G401.6 (cell line): ENCODE measurements at regions not wholly inside any gene's neighbourhood (a gene's known extent, or its start where the extent isn't known, plus 50 kb on each side); places are given as distances from the start of the nearest gene placed in this dataset.

ENCODE experiments used
- FAIRE-seq: peaks from 2 replicates; lab custom pipeline; 2012; peaks lifted over from hg19 to GRCh38; lab: Jason Lieb, UNC

DNA sequence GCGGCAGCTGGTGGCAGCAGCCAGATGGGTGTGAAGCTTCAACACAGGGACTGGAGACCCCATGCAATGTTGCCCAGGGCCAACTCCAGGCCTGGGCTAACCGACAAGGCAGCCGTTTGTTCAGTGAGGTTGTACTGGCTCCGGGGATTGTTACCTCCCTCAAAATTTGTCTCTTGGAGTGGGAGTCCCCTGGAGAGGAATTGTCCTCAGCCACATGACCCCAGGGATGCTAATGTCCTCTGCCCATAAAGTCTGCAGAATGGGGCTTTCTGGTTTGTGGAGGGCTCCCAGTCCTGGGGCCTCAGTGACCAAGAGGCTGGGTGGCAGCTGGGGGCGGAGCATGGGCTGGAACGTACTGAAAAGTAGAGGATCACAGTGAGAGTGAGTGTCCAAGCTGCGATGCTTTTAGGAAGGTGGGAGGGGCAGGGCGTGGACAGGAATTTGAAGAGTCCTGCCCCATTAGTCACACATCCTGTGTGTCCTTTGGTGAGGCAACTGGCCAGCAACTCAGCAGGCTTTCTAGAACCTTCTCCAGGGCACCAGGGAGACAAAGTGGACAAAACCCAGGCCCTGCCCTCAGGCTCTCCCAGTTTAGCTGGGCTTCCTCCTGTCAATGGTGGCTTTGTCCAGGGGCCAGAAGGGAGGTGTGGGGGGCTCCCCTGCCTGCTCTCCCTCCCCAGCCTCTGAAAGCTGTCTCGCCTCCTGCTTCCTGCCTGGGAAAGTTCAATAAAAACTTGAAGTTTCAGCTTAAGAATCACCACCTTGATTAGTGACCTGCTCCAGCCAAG, 114.0 kb downstream of the NSG2 start:
- FAIRE-seq, result no peak

DNA sequence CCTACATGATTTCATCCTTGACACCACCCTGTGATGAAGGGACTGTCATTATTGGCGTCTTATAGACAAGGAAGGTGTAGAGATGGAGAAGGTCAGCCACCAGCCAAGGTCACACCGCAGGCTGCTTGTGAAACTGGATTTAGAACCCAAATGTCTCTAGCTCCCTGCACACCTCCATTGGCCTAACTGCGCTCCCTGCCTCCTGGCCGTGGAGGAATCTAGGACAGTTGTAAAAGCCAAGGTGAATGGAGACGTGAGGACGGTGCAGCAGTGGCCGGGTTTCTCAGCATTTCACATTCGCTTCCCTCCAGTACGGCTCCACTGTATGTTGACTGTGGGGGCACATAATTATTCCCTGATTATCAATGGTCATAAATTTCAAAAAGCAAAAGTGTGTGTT, 119.9 kb downstream of the NSG2 start:
- FAIRE-seq, result no peak

DNA sequence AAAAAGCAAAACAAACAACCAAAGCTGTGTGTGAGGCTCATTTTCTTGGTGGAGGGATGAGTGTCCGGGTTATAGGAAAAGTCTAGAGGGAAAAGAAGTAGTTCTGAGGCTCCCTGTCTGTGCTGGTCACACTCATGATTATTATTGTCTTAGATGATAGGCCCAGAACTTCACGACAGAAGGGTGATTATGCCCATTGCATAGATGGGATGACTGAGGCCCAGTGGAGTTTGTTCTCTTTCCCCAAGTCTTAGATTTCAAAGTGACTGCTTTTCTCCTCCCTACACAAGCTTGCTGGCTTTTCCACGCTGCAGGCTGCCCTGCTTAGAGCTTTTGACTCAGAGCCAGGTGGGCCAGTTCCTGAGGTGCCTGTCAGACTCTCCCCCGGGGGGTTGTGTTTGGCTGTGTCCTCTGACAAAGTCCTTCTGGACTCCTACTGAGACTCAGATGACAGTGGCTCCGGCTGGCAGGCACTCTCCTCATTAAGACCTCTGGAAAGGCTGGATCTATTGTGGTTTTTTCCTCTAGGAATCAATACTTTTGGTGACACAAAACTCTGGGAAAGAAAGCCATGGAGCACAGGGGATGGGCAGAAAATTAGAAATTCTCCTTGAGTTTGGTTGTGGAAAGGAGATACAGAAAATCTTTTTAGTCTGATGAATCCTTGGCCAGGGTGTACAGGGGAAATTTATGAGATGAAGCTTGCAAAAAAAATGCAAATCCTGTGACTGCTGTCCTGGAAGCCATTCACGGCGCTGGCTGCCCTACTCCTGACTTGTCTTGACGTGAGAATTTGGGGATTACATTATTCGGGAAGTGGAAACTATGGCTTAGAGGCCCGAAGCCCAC, 120.9 kb downstream of the NSG2 start:
- FAIRE-seq, result no peak

DNA sequence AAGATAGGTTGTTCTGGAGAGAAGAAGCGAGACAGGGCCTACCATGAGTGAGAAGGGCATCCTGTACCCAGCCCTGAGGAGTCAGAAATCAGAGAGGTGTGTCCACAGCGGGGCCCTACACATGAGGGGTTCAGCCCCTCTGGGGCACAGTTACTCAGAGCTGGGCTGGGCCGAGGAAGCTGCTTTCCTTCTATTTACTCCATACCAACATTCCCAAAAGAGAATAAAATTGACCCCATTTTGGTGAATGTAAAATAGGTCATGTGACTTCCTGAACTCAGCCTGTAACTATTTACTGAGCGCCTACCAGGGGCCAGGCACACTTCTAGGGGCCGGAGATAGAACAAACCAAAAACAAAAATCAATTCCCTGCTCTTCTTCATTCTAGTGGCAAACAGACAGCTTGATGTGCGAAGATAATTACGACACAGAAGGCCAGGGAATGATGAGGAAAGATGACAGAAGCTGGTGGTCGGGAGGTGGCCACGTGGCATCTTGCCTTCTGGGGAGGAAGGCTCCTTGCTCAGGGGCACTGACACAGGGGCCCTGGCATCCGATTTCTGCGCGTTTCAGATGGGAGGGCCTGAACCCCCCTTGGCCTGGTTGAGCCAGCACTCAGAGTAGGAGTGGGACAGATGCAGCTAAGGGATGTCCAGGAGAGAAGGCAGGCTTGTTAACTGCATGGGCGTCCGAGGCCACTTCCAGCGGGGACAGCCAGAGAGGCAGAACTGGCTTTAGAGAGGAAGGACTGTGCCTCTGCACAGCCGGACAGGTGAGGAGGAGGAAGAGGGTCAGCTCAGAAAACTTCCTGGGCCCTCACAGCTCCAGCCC, 121.8 kb downstream of the NSG2 start:
- FAIRE-seq, result no peak

DNA sequence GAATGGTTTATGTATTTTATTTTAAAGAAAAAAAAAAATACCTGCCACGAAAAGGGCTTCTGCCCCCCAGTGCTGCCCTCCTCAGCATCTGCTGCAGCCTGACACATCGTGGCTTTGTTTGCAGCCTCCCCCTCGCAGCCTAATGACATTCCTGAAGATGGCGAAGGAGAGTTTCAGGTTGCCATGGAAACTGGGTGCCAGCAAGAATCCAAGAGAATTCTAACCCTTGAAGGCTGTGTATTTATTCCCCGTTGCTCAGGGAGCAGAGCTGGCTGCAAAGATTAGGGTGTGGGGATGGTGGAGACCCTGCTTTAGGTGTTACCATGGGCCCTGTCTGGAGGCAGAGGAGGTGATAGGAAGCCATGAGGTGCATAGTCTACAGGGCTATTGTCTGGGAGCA, 126.6 kb downstream of the NSG2 start:
- FAIRE-seq, result no peak

DNA sequence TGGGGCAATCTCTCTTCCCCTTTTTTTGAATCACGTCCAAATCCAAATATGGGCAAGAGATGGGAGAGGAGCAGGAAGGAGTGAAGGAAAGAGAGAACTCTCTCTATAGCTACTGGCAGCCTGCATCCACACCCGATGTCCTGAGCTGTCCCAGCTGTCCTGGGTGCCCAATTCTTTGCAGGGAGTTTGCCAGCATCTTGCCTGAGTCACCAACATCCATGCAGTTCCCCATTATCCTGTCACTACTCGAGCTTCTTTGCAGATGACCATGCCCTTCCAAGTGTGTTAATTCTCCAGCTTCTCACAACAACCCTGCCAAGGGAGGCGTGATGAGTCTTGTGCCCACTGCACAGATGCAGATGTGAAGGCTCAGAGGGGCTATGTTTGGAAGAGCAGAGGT, 127.1 kb downstream of the NSG2 start:
- no peak for FAIRE-seq

DNA sequence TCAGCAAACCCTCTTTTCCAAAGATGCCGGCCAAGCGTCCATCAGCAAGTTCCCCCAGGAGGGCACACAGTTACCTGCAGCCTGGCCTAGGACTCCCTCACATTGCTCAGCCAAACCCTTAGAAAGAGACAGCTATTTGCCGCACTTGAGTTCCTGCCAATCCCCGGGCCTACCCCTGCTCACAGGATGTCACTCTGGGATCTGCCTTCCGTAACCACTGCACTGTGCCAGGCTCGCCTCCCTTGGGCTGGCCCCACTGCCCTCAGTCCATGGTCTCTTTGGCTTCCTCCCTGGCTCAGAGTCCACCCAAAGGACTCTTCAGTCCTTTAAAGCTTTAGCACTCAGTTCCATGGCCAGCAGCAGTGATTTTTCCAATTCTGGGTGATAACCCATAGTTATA, 128.3 kb downstream of the NSG2 start:
- no peak for FAIRE-seq

DNA sequence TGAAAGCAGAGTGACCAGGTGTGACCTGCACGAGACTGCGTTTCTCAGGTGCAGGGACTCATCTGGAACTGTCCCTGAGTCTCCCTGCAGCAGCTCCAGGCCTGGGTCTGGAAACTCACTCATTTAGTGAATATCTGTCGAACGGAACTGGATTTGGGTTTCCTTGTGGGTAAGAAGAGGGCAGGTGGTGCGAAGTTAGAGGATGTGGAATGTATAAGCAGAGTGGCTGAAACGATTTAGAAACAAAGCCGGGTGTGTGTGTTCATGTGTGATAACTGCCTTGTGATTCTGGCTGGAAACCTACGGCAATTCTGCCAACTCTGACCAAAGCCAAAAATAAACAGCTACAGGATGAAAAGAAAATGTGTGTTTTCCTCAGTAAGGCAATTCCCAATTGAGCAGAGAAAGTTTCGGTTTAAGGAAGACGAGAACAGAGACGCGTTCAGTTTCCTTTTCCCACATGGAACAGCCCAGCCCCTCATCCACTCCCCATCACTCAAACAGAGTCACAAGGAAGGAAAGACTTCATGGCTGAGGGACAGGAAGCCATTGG, 130.3 kb downstream of the NSG2 start:
- FAIRE-seq, result no peak

DNA sequence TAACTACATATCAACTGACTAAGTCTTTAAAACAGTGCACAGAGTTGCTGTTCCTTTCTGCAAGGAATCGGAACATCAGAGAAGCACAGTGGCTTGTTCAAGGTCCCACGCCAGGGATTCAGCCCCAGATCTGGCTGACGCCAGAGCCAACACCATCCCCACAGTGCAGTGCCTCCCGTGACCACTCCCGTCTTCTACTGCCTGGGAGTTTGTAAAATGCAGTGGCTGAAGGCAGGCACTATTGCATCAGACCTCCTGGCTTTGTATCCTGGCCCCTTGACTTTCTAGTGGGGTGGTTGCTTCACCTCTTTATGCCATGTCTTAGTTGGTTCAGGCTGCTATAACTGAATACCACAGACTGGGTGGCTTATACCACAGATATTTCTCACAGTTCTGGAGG, 131.0 kb downstream of the NSG2 start:
- no peak for FAIRE-seq

DNA sequence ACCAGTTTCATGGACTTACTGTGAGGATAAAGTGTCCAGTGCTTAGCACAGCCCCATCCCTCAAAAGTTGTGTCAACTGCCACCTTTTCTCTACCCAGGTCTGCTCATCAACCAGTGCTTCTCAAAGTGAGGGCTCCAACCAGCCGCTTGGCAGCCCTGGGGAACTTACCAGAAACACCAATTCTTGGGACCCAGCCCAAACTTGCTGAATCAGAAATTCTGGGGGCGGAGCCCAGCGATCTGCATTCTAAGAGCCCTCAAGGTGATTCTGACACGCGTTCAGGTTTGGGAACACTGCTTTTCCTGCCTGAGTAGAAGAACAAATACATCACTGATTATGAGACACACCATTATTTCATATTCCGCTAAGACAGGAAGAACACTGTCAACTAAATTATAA, 132.0 kb downstream of the NSG2 start:
- FAIRE-seq, result no peak

DNA sequence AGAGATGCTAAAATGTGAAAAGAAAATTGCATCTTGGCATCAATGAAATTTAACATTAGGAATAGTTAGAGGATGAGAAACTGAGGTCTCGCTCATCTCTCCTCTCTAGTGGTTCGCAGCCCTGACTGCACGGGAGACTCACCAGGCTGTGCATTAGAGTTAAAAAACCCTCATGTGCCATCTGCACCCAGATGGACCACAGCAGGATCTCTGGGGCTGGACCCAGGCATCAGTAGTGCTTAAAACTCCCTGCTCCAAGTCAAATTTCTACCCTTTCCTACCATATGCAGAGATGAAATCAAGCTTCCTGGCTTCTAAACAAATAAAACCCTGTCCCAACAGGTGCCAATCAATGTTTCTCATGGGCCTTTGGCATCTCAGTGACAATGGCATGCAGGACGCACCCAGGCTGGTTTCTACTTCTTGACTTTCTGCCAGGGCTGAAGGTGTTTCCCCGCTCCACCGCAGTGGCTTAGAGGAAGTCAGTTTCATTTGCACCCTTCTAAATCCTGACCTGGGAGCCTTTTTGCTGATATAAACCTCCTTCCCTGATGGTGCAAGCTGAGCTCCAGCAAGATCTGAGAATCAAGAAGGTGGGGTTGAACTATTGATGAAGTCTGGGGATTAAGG, 132.6 kb downstream of the NSG2 start:
- FAIRE-seq, result no peak

DNA sequence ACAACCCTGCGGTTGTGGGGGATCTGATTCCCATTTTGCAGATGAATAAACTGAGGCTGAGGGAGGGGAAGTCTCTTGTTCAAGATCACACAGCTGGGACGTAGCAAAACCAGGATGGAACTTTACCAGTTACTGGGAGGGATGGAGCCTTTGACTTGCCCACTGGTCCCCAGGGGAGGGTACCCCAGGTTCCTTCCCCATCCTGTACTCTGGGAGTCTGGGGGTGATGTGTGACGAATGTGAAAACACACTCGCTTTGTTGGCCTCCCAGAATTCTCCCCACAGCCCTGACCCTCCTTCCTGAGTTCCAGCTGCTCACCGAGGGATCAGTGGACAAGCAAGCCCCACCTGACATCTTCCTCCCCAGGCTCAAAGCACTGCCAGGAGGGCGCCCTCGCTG, 135.1 kb downstream of the NSG2 start:
- FAIRE-seq, result no peak

DNA sequence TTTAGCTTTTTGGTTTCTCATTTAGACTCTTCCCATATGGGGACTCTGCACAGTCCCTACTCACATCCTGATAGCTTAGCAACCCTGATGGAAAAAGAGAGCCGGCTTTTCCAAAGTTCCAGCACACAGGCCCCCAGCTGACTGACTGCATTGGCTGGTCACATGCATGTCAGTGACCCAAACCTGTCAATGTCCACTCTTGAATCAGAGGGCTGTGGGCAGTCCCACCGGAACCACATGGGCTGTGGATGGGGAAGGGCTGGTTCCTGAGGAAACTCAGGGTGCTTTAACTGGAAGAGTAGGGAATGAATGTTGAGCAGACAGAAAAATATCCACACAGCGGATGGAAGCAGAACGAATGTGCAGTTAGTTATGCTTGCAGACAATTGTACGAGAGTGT, 136.6 kb downstream of the NSG2 start:
- no peak for FAIRE-seq

DNA sequence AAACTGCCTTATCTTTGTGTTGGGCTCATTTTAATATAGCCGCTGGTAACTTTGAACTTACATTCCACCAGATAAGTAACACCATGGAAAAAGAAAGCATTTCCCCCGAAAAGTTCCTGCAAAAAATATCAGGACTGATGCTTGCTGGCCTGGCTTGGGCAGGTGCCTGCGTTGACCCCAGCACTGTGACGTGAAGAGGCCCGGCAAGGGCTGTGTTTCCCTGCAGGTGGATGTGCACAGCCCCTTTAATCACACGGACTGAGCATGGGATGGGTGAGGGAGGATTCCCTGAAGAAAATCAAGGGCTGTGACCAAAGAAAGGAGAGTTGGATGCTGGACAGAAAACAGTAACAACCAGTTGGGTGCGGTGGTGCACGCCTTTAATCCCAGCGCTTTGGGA, 138.2 kb downstream of the NSG2 start:
- no peak for FAIRE-seq

DNA sequence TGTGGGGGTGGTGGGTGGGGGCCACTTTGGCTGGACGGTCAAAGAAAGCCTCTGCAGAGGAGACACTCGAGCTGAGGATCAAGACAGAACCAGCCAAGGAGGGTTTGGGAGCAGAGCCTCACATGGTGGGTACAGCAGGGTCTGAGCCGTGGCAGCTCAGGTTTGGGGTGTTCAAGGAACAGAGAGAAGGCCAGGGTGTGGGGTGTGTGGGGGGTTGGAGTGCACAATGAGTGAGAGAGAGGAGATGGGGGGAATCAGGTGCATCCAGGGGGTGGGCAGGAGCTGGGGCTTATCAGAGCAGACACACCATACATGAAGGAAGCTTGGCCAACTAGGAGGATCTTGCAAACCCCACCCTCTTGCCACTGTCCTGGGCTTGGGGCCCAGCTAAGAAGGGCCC, 140.0 kb downstream of the NSG2 start:
- FAIRE-seq, result no peak

DNA sequence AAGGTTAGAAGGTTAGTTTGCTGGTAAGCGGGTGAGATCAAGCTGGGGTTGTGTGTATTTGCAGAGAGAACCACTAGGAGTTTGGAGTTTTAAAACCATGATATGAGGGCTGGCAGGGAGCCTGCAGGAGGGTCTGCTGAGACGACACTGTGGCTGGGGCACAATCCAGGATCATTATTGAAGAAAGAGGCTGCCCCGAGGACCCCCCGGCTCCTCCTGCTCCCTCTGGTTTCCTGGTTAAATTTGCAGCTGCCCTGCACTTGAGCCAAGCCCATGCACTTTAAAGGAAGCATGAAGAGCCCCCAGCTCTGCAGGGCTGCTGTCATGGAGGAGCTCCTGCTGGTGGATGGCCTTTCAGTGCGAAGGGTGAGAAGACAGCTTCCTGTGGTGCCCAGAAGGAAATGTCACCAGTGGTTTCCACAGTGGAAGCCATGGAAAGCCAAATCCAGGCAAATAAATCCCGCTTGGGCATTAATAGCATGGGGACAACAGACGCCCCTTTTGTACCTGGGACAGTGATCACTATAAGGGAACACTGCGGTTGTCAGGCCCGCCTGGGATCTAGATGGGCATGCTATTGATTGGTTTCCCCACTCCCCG, 140.7 kb downstream of the NSG2 start:
- FAIRE-seq, result no peak

DNA sequence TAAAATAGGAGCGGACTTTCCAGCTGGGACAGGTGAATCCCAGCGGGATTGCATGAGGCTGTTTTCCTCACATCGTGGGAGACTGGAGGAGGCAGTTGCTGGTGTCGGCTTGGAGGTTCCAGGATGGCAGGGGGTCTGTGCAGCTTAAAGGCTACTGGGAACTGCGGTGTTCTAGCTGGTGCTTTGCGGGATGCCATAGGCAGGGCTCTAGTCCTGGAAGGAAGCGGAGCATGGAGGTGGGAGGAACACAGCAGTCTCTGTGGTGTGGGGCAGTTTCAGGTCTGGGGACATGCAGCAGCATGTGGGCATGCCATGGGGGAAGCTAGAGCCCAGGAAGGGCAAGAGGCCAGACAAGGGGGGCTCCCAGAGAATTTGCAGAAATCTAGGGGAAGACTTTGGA, 141.5 kb downstream of the NSG2 start:
- FAIRE-seq, result no peak

DNA sequence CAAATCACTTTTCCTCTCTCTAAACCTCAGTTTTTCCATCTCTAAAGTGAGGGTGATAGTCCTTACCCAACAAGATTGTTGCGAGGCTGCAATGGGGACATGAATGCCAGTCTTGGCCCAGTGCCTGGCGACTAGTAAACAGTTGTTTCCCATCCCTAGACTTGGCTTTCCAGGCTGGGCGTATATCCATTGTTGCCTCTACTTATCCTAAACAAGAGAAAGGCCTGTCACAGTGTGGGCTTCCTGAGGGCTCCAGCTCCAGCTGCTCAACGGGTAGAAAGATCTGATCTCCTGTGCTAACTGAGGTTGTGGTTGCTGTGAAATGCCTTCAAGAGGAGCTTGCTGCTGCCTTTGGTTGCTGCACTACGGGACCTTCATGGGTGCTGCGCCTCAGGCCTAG, 142.0 kb downstream of the NSG2 start:
- FAIRE-seq, result no peak

DNA sequence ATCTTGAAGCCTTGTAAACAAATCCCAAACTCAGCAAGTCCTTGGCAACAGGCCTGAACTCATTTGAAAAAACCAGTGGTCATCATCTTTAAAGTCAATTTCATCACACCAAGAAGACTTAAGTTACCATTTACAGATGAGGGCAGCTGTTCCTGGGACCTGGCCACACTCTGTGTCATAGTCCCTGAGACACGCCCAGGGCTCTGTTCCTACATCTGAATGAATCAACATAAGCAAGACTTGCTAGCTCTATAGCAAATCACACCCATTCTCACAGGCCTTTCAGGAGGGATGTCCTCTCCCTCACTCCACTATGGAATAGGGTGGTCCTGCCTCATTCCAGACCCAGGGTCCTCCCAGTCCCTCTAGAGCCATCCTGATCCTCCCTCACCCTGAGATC, 142.8 kb downstream of the NSG2 start:
- no peak for FAIRE-seq

DNA sequence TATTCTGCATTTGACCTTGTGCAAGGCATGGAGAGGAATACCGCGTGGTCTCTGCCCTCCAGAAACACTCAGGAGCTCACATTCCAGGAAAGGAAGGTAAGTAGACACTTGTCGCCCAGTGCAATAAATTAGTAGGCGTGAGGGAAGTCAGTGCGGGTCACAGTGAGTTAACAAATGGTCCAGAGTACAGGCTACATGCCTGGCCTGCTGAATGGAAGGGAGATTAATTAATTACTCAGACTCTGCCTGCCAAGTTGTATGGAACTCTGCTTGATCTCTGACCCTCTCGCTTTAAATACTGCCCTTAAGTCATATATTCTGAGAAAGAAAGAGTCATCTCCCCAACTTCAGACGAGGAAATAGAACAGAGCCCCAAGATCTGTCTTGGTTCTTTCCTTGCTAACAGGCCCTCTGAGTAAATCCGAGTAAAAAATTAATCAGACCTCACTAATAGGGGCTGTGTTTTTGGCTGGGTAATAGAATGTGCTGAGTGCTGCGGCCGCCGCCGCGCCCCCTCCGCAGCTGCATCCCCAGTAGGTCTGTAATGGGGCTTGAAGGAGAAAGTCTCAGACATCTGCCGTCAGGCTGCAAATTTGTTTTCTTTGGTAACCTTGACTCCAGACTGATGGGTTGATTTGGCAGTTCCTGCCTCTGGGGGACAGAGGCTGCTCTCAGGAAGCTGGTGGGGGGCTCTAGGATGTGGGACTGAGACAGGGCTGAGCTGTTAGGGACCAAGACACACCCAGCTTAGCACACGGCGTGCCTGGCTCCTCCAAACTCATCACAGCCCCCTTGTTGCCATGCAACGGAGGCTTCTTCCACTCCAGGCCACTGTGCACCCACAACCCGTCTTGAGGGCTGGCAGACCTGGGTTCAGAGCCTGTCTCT, 144.4 kb downstream of the NSG2 start:
- FAIRE-seq, result no peak

DNA sequence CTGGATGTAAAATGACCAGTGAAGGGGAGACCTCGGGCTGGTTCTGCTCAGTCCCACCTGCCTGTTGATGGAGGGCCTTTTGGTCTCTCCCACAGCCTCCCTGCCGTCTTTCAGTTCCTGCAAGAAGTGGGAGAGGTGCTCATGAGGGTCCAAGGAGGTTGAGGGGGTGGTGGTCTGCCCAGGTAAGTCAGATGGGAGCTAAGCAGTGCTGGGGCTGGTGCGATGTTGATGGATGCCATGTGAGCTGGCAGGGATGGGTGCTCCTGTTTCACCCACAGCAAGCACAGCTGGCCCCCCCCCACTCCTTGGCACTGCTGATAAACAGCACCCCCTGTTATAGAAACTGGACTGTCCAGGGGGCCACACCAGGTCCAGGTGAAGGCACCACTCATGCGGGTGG, 145.6 kb downstream of the NSG2 start:
- no peak for FAIRE-seq
